Right atrium auricular region (tissue), 2 donors: ENCODE measurements at regions not wholly inside any gene's neighbourhood (a gene's known extent, or its start where the extent isn't known, plus 50 kb on each side); places are given as distances from the start of the nearest gene placed in this dataset.

Source experiments
- DNase-seq: peaks from one replicate; pipeline ENCODE4 v3.0.0-alpha.2; 2019; ENCODE audit warnings: low spot score
- H3K27ac ChIP-seq, 2 donors: fragments of 200-600 bp; sonication (generic); 1 replicate in 1 of 2; 2 replicates in 1 of 2; pipeline ENCODE4 v1.5.1; 2016 to 2019
- H3K27me3 ChIP-seq, 2 donors: fragments of 200-600 bp; sonication (generic); one replicate each; pipeline versions ENCODE4 v1.5.1 to v1.6.0; 2017 to 2019
- H3K36me3 ChIP-seq: fragments of 200-600 bp; sonication (generic); one replicate; pipeline ENCODE4 v1.5.1; 2016
- H3K4me1 ChIP-seq, 2 donors: fragments of 200-600 bp; sonication (generic); one replicate each; pipeline versions ENCODE4 v1.5.1 to v1.6.0; 2017 to 2019
- H3K4me3 ChIP-seq, 2 donors: fragments of 200-600 bp; sonication (generic); 1 replicate in 1 of 2; 2 replicates in 1 of 2; pipeline ENCODE4 v1.5.1; 2017 to 2019; ENCODE audit warnings: mild to moderate bottlenecking in 1 of 2, moderate library complexity in 1 of 2
- H3K9me3 ChIP-seq, 2 donors: fragments of 200-600 bp; sonication (generic); one replicate each; pipeline ENCODE4 v1.5.1; 2019
- CTCF ChIP-seq, 2 donors: fragments of 200-600 bp; sonication (generic); IDR thresholded peaks; one replicate each; pipeline ENCODE4 v1.5.1; 2019; ENCODE audit warnings: antibody characterized with exemption in 2 of 2

- no peak overlapping the region for H3K4me3 ChIP-seq
- TF ChIP-seq CTCF (IDR thresholded peaks at IDR 0.05) = no peak
- DNase-seq = no peak
- no peaks in the 10 kb centered on the region for H3K4me1 ChIP-seq
- no peaks in the 10 kb centered on the region for H3K27me3 ChIP-seq
- H3K9me3 ChIP-seq = no peaks in the 10 kb centered on the region
- H3K27ac ChIP-seq = no peak overlapping the region
- no peaks in the 10 kb centered on the region for H3K36me3 ChIP-seq
Measured at GRCh38 chr2:121907928-121908327, 152.5 kb downstream of the TSN start.

- no peaks in the 10 kb centered on the region for H3K4me1 ChIP-seq
- no peaks in the 10 kb centered on the region for H3K36me3 ChIP-seq
- no peak for DNase-seq
- no peak overlapping the region for H3K4me3 ChIP-seq
- H3K27me3 ChIP-seq = no peaks in the 10 kb centered on the region
- no peaks in the 10 kb centered on the region for H3K9me3 ChIP-seq
- no peak for TF ChIP-seq CTCF (IDR thresholded peaks at IDR 0.05)
- H3K27ac ChIP-seq = no peak overlapping the region
Measured at GRCh38 chr2:121910139-121910538, 154.7 kb downstream of the TSN start.

- H3K4me3 ChIP-seq = no peak overlapping the region
- H3K4me1 ChIP-seq = no peaks in the 10 kb centered on the region
- no peak for TF ChIP-seq CTCF (IDR thresholded peaks at IDR 0.05)
- no peak overlapping the region for H3K27ac ChIP-seq
- H3K36me3 ChIP-seq = no peaks in the 10 kb centered on the region
- no peaks in the 10 kb centered on the region for H3K27me3 ChIP-seq
- H3K9me3 ChIP-seq = no peaks in the 10 kb centered on the region
- no peak for DNase-seq
Measured at GRCh38 chr2:121911036-121911435, 155.6 kb downstream of the TSN start.

- H3K36me3 ChIP-seq = no peaks in the 10 kb centered on the region
- no peaks in the 10 kb centered on the region for H3K9me3 ChIP-seq
- no peak overlapping the region for H3K27ac ChIP-seq
- H3K4me3 ChIP-seq = no peak overlapping the region
- H3K27me3 ChIP-seq = no peaks in the 10 kb centered on the region
- no peak for TF ChIP-seq CTCF (IDR thresholded peaks at IDR 0.05)
- no peak for DNase-seq
- no peaks in the 10 kb centered on the region for H3K4me1 ChIP-seq
Measured at GRCh38 chr2:121917143-121917542, 161.7 kb downstream of the TSN start.

GRCh38 chr2:121918231-121918630, 162.8 kb downstream of the TSN start:
- no peaks in the 10 kb centered on the region for H3K9me3 ChIP-seq
- DNase-seq = no peak
- H3K36me3 ChIP-seq = no peaks in the 10 kb centered on the region
- no peak overlapping the region for H3K27ac ChIP-seq
- H3K4me3 ChIP-seq = no peak overlapping the region
- no peaks in the 10 kb centered on the region for H3K27me3 ChIP-seq
- TF ChIP-seq CTCF (IDR thresholded peaks at IDR 0.05) = no peak
- no peaks in the 10 kb centered on the region for H3K4me1 ChIP-seq

- no peak for DNase-seq
- no peaks in the 10 kb centered on the region for H3K9me3 ChIP-seq
- TF ChIP-seq CTCF (IDR thresholded peaks at IDR 0.05) = no peak
- H3K4me3 ChIP-seq = no peak overlapping the region
- no peaks in the 10 kb centered on the region for H3K36me3 ChIP-seq
- no peak overlapping the region for H3K27ac ChIP-seq
- no peaks in the 10 kb centered on the region for H3K27me3 ChIP-seq
- no peaks in the 10 kb centered on the region for H3K4me1 ChIP-seq
Measured at GRCh38 chr2:121919803-121920202, 164.4 kb downstream of the TSN start.
